ENCODE measurements at regions not wholly inside any gene's neighbourhood (a gene's known extent, or its start where the extent isn't known, plus 50 kb on each side); places are given as distances from the start of the nearest gene placed in this dataset.

- no peak for TF ChIP-seq EZH2 (IDR thresholded peaks at IDR 0.05; ENCODE audit: low read length, missing control alignments)
- TF ChIP-seq CTCF (conservative IDR thresholded peaks at IDR 0.05 in 1 of 2, IDR thresholded peaks at IDR 0.05 in 1 of 2; ENCODE audit: low read depth in 1 of 2, low read length in 2 of 2), result no peak
These were observed 194.5 kb upstream of the ARSJ start for GRCh38 chr4:114173968-114174367.

All from fibroblast of lung (primary cell).